BLaER1 treated with 17β-estradiol and CSF1 and Interleukin-3, amounts not matched to agents 10 nM and 100 nM (cell line): ENCODE measurements at regions not wholly inside any gene's neighbourhood (a gene's known extent, or its start where the extent isn't known, plus 50 kb on each side); places are given as distances from the start of the nearest gene placed in this dataset.

Source experiments
- H3K27ac ChIP-seq, 11 experiments: shearing (Covaris generic); formaldehyde crosslinking; 2 replicates each; pipeline ENCODE4 v1.8.1; 2022
- H3K27me3 ChIP-seq, 11 experiments: shearing (Covaris generic); formaldehyde crosslinking; 2 replicates each; pipeline ENCODE4 v1.8.1; 2022
- H3K36me3 ChIP-seq, 11 experiments: shearing (Covaris generic); formaldehyde crosslinking; 2 replicates each; pipeline ENCODE4 v1.8.1; 2022
- H3K4me1 ChIP-seq, 10 experiments: shearing (Covaris generic); formaldehyde crosslinking; 2 replicates each; pipeline ENCODE4 v1.8.1; 2022
- H3K4me2 ChIP-seq, 11 experiments: shearing (Covaris generic); formaldehyde crosslinking; 2 replicates each; pipeline ENCODE4 v1.8.1; 2022
- H3K4me3 ChIP-seq, 10 experiments: shearing (Covaris generic); formaldehyde crosslinking; 2 replicates each; pipeline ENCODE4 v1.8.1; 2022
- H3K9ac ChIP-seq, 11 experiments: shearing (Covaris generic); formaldehyde crosslinking; 2 replicates each; pipeline ENCODE4 v1.8.1; 2022
- H3K9me3 ChIP-seq, 11 experiments: shearing (Covaris generic); formaldehyde crosslinking; replicated peaks in 1 of 11; 2 replicates each; pipeline ENCODE4 v1.8.1; 2022
- H4K20me1 ChIP-seq, 11 experiments: shearing (Covaris generic); formaldehyde crosslinking; 2 replicates each; pipeline ENCODE4 v1.8.1; 2022
- Cebpa-rat ChIP-seq, 11 experiments: shearing (Covaris generic); IDR thresholded peaks; 2 replicates each; pipeline ENCODE4 v1.8.1; 2022

DNA sequence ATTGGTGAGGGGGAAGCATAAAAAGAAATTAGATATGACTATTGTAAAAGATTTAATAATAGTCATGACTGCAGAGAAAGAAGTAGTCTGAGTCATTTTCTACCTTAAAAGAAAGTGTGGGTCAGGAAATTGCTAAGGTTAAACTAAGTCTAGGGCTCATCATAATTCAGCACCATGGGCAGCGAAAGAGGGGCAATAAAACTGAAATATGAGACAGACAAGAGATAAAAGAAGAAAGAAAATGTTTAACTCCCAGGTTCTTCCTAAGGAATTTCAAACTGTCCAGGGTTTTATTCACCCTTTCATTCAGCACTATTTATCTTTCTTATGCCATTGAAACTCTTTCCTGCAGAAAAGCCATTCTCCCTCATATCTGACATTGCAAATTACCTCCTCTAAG, 114.4 kb upstream of the API5 start:
- H4K20me1 ChIP-seq, result no peaks in the 10 kb centered on the region
- H3K9me3 ChIP-seq, result no peaks in the 10 kb centered on the region
- H3K9ac ChIP-seq, result no peak overlapping the region
- H3K27ac ChIP-seq, result no peak overlapping the region
- no peaks in the 10 kb centered on the region for H3K36me3 ChIP-seq
- TF ChIP-seq Cebpa-rat (IDR thresholded peaks at IDR 0.05), result no peak
- no peaks in the 10 kb centered on the region for H3K27me3 ChIP-seq
- no peaks in the 10 kb centered on the region for H3K4me1 ChIP-seq
- no peak overlapping the region for H3K4me2 ChIP-seq
- no peak overlapping the region for H3K4me3 ChIP-seq

DNA sequence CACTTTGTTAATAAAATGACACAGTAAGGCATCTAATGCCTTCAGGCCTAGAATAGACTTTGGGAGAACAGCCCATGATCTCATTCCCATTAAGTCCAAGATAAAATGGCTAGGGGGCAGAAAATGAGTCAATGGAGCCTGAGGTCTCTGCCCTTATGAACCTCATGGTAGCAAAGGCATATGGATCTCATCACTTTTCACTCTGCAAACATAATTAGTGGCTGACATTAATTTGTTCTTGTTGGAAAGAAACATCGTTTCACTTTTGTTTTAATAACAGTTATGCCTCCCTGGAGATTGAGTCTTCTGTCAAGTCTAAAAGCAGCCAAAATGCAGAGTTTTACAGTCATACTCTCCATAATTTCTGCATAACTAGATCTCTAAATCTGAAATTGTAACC, 111.8 kb upstream of the API5 start:
- H3K4me3 ChIP-seq, result no peak overlapping the region
- no peak for TF ChIP-seq Cebpa-rat (IDR thresholded peaks at IDR 0.05)
- no peaks in the 10 kb centered on the region for H3K9me3 ChIP-seq
- H4K20me1 ChIP-seq, result no peaks in the 10 kb centered on the region
- H3K36me3 ChIP-seq, result no peaks in the 10 kb centered on the region
- no peak overlapping the region for H3K27ac ChIP-seq
- H3K4me2 ChIP-seq, result no peak overlapping the region
- no peaks in the 10 kb centered on the region for H3K4me1 ChIP-seq
- no peak overlapping the region for H3K9ac ChIP-seq
- H3K27me3 ChIP-seq, result no peaks in the 10 kb centered on the region

DNA sequence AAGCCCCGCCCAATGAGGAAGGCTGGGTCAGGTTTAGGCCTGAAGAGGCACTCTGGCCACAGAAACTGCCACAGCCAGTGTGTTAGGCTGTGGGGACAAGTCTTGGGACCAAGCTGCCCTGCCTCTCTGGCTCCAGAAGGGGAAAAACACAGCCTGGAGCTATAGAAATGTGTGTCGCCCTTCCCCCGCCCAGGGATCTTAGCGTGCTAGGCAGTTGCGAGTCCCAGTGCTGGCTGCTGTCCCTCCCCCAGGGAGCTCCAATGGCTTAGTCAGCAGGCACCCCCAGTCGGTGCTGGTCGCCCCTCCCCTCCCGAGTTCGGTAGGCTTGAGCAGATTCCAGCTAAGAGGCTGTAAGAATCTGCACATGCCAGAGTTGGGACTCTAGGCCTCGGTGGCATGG, 99.5 kb upstream of the API5 start:
- no peak overlapping the region for H3K27ac ChIP-seq
- no peak for TF ChIP-seq Cebpa-rat (IDR thresholded peaks at IDR 0.05)
- H3K36me3 ChIP-seq, result no peaks in the 10 kb centered on the region
- H3K27me3 ChIP-seq, result no peaks in the 10 kb centered on the region
- no peaks in the 10 kb centered on the region for H3K4me1 ChIP-seq
- H3K4me2 ChIP-seq, result no peak overlapping the region
- peaks cover 6 to 43% (median 22%) of the 10 kb centered on the region in 11 experiments; a peak in 19 of 22 replicates for H3K9me3 ChIP-seq
- no peak overlapping the region for H3K9ac ChIP-seq
- no peak overlapping the region for H3K4me3 ChIP-seq
- H4K20me1 ChIP-seq, result no peaks in the 10 kb centered on the region

DNA sequence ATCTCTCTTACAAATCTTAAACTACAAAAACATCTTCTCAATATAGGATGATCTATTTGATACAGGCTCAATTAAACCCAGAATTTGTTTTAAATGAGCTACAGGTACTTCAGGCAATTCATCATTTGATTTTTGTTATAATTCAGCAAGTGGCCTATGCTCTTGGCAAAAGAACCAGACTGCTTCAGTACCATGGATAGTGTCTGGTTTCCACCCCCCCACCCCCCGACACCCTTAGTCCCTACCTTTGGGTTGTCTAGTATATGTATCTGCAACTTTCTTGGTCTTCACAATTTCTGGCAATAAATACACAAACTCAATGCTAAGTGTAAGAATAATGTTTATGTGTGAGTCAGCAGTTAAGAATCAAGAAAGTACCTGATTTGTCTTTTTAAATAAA, 97.3 kb upstream of the API5 start:
- no peak overlapping the region for H3K9ac ChIP-seq
- H3K27ac ChIP-seq, result no peak overlapping the region
- no peak for TF ChIP-seq Cebpa-rat (IDR thresholded peaks at IDR 0.05)
- no peaks in the 10 kb centered on the region for H4K20me1 ChIP-seq
- H3K4me2 ChIP-seq, result no peak overlapping the region
- H3K9me3 ChIP-seq, result peaks cover 6 to 43% (median 22%) of the 10 kb centered on the region in 11 experiments; a peak in 19 of 22 replicates
- no peaks in the 10 kb centered on the region for H3K36me3 ChIP-seq
- no peak overlapping the region for H3K4me3 ChIP-seq
- H3K27me3 ChIP-seq, result no peaks in the 10 kb centered on the region
- no peaks in the 10 kb centered on the region for H3K4me1 ChIP-seq

DNA sequence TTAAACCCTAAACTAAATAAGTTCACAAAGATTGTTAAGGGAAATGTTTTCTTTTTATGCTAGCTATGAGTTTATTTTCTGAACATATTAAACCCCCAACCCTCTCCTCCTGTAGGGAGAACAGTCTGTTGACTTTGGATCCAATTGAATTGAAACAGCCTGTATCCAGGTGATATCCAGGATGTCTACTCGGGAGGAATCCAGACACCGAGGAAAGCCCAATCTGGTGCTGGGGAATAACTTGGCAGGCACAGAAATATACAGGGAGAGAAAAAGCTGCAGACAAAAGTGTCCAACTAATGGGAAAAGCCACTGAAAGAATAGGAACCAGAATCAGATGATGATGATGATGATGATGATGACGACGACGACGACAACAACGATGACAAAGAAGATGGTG, 93.9 kb upstream of the API5 start:
- H3K4me2 ChIP-seq, result no peak overlapping the region

DNA sequence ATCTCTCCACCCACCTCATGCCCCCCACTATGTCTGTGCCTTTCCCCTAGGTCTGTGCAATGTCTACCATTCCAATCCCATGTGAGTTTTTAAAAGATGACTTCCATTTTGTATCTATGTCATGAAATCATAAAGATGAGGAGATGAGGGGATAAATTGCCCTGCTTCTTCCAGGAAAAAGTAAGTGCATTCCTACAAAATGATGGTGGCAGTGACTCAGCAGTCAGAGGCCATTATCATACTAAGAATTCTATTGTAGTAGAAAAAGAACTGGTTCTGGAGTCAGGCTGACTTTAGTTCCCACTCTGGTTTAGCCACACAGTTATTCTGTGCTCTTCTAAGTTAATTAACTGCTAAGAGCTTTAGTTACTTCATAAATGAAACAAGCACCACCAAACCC, 89.6 kb upstream of the API5 start:
- Histone ChIP-seq H3K4me2 (no peak overlapping the region), H3K27ac (no peak overlapping the region), H3K4me1 (no peaks in the 10 kb centered on the region), H4K20me1 (no peaks in the 10 kb centered on the region), H3K9ac (no peak overlapping the region), H3K36me3 (no peaks in the 10 kb centered on the region), H3K27me3 (no peaks in the 10 kb centered on the region), H3K9me3 (0 out of 22 replicates have a peak, but pooled peaks cover 0 to 4% (median 0%) of the 10 kb centered on the region in 11 experiments), H3K4me3 (no peak overlapping the region)
- TF ChIP-seq Cebpa-rat (IDR thresholded peaks at IDR 0.05), result no peak

More for the DNA sequence above, 93.9 kb upstream of the API5 start:
- Histone ChIP-seq H3K4me1 (no peaks in the 10 kb centered on the region), H3K36me3 (no peaks in the 10 kb centered on the region), H3K27ac (no peak overlapping the region), H3K9me3 (peaks cover 0 to 15% (median 6%) of the 10 kb centered on the region in 11 experiments; a peak in 10 of 22 replicates), H3K9ac (no peak overlapping the region), H4K20me1 (no peaks in the 10 kb centered on the region), H3K4me3 (no peak overlapping the region), H3K27me3 (no peaks in the 10 kb centered on the region)
- TF ChIP-seq Cebpa-rat (IDR thresholded peaks at IDR 0.05), result no peak

DNA sequence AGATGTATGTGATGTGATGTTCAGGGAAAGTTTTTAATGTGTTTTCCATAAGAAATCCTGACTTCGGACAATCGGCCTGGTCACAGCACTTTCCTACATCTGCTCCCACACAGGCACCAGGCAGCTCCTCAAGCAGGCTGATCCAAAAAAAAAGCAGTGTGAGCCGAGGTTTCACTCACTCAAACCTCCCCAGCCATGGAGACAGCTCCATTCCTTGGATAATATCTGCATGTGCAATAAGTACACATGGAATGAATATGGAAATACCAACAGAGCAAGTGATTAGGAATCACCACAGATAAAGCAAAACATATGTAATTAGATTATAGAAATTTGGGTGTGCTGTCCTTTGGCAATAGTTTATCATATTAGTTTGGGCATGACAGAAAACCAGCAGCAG, 88.8 kb upstream of the API5 start:
- Histone ChIP-seq H3K4me3 (no peak overlapping the region), H3K36me3 (no peaks in the 10 kb centered on the region), H3K27ac (no peak overlapping the region), H3K4me2 (no peak overlapping the region), H3K9ac (no peak overlapping the region), H3K9me3 (0 out of 22 replicates have a peak, but pooled peaks cover 0 to 4% (median 0%) of the 10 kb centered on the region in 11 experiments), H4K20me1 (no peaks in the 10 kb centered on the region), H3K4me1 (no peaks in the 10 kb centered on the region), H3K27me3 (no peaks in the 10 kb centered on the region)
- TF ChIP-seq Cebpa-rat (IDR thresholded peaks at IDR 0.05), result no peak

DNA sequence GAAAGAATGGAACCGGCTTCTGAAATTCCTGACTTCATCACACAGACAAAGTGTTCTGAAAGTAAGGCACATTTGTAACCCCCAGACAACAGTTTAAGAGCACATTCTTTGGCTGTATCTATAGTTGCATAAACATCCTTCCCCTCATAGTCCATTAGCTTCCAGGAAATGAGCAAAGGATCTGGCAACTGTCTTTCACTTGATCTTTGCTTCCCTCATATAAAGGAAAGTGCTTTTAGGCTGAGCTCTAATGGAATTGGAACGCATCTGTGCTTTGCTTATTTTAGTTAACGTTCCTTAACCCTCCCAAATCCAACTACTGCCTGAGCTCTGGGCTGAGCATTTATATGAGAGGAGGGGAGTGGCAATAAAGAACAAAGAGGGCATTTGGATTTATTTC, 76.9 kb upstream of the API5 start:
- no peak overlapping the region for H3K27ac ChIP-seq
- no peaks in the 10 kb centered on the region for H3K27me3 ChIP-seq
- no peaks in the 10 kb centered on the region for H3K4me1 ChIP-seq
- H3K9me3 ChIP-seq, result peaks cover 0 to 16% (median 13%) of the 10 kb centered on the region in 11 experiments; a peak in 12 of 22 replicates
- no peak overlapping the region for H3K9ac ChIP-seq
- H3K4me2 ChIP-seq, result no peak overlapping the region
- H3K4me3 ChIP-seq, result no peak overlapping the region
- no peaks in the 10 kb centered on the region for H3K36me3 ChIP-seq
- H4K20me1 ChIP-seq, result no peaks in the 10 kb centered on the region
- TF ChIP-seq Cebpa-rat (IDR thresholded peaks at IDR 0.05), result no peak

DNA sequence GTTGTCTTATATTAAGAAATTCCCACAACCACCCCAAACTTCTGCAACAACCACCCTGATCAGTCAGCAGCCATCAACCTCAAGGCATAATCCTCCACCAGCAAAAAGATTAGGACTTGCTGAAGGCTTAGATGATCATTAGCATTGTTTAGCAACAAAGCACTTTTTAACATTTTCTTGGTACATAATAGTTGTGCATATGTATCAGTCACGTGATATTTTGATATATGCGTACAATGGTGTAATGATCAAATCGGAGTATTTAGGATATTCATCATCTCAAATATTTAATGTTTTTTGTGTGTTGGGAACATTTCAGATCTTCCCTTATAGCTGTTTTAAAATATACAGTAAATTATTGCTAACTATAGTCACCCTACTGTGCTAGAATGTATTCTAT, 73.5 kb upstream of the API5 start:
- peaks cover 0 to 16% (median 13%) of the 10 kb centered on the region in 11 experiments; a peak in 12 of 22 replicates for H3K9me3 ChIP-seq
- TF ChIP-seq Cebpa-rat (IDR thresholded peaks at IDR 0.05), result no peak
- no peak overlapping the region for H3K9ac ChIP-seq
- H3K4me2 ChIP-seq, result no peak overlapping the region
- no peak overlapping the region for H3K4me3 ChIP-seq
- H3K27me3 ChIP-seq, result no peaks in the 10 kb centered on the region
- no peaks in the 10 kb centered on the region for H3K4me1 ChIP-seq
- H4K20me1 ChIP-seq, result no peaks in the 10 kb centered on the region
- no peak overlapping the region for H3K27ac ChIP-seq
- no peaks in the 10 kb centered on the region for H3K36me3 ChIP-seq

DNA sequence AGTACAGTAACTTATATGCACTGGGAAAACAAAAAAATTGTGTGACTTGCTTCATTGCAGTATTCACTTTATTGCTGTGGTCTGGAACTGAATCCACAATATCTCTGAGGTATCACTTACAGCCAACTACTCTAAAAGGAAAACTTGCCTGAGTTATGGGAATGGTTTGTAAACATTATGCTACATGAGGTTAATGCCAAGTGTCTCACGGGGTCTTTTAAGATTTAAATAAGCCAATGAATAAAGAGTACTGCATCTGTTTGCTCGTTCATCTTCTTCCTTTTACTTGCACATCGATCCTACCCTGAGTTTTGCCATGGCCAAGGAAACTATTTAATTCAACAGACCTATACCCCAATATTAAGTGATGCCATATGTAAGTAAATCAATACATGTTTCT, 72.0 kb upstream of the API5 start:
- Histone ChIP-seq H3K4me3 (no peak overlapping the region), H3K4me2 (no peak overlapping the region), H4K20me1 (no peaks in the 10 kb centered on the region), H3K27ac (no peak overlapping the region), H3K9ac (no peak overlapping the region), H3K4me1 (no peaks in the 10 kb centered on the region), H3K36me3 (no peaks in the 10 kb centered on the region), H3K27me3 (no peaks in the 10 kb centered on the region), H3K9me3 (peaks cover 0 to 16% (median 13%) of the 10 kb centered on the region in 11 experiments; a peak in 12 of 22 replicates)
- no peak for TF ChIP-seq Cebpa-rat (IDR thresholded peaks at IDR 0.05)
